CD14-positive monocyte (primary cell): ENCODE measurements at regions not wholly inside any gene's neighbourhood (a gene's known extent, or its start where the extent isn't known, plus 50 kb on each side); places are given as distances from the start of the nearest gene placed in this dataset.
A peak's percentile ranks its signal among the peaks of the same experiment; 100 is the strongest.

Source experiments
- DNase-seq, 3 donors: peaks; one replicate each; pipeline ENCODE4 v3.0.0-alpha.2; 2011 to 2022
- H2AFZ ChIP-seq: 2 replicates; pipeline ENCODE4 v1.6.0; 2012; ENCODE audit warnings: mild to moderate bottlenecking, low read depth, low read length, inconsistent platforms; ENCODE audit not compliant: insufficient read depth, poor library complexity, severe bottlenecking
- H3K27ac ChIP-seq, 2 donors: 1 replicate in 1 of 2; 2 replicates in 1 of 2; pipeline ENCODE4 v1.5.1; 2012 to 2013; ENCODE audit warnings: low read length in 2 of 2, control low read depth in 1 of 2, inconsistent platforms in 1 of 2, low read depth in 1 of 2, mild to moderate bottlenecking in 1 of 2
- H3K27me3 ChIP-seq, 2 donors: one replicate each; pipeline versions ENCODE4 v1.6.0 to v1.6.1; 2011 to 2013; ENCODE audit warnings: low read length in 2 of 2; ENCODE audit not compliant: control insufficient read depth in 2 of 2, insufficient read depth in 2 of 2
- H3K36me3 ChIP-seq, 2 donors: replicated peaks in 1 of 2; 1 replicate in 1 of 2; 2 replicates in 1 of 2; pipeline versions ENCODE4 v1.5.1 to v1.6.1; 2012 to 2013; ENCODE audit warnings: low read length in 2 of 2, control low read depth in 1 of 2, inconsistent platforms in 1 of 2, mild to moderate bottlenecking in 1 of 2; ENCODE audit not compliant: insufficient read depth in 2 of 2, control insufficient read depth in 1 of 2
- H3K4me1 ChIP-seq, 2 donors: 1 replicate in 1 of 2; 2 replicates in 1 of 2; pipeline versions ENCODE4 v1.5.1 to v1.6.1; 2012 to 2013; ENCODE audit warnings: low read length in 2 of 2, control low read depth in 1 of 2, inconsistent platforms in 1 of 2, mild to moderate bottlenecking in 1 of 2, moderate library complexity in 1 of 2; ENCODE audit not compliant: insufficient read depth in 2 of 2, control insufficient read depth in 1 of 2
- H3K4me2 ChIP-seq: replicated peaks from 2 replicates; pipeline ENCODE3; 2012; ENCODE audit warnings: low read length, moderate library complexity, mild to moderate bottlenecking; ENCODE audit not compliant: poor library complexity, severe bottlenecking; ENCODE audit errors: extremely low read depth
- H3K4me3 ChIP-seq, 3 experiments: fragments of 200-600 bp in 1 of 3; sonication (generic) in 1 of 3; replicated peaks in 1 of 3; 1 replicate in 2 of 3; 2 replicates in 1 of 3; pipeline ENCODE4 v1.5.1; 2011 to 2013; ENCODE audit warnings: low read length in 3 of 3, mild to moderate bottlenecking in 3 of 3, control low read depth in 2 of 3, low read depth in 2 of 3, inconsistent platforms in 1 of 3, moderate library complexity in 1 of 3
- H3K79me2 ChIP-seq: 2 replicates; pipeline ENCODE4 v1.6.0; 2012; ENCODE audit warnings: mild to moderate bottlenecking, control low read depth, inconsistent platforms, low read length, moderate library complexity; ENCODE audit not compliant: insufficient read depth
- H3K9ac ChIP-seq: 2 replicates; pipeline ENCODE4 v1.6.0; 2017; ENCODE audit warnings: low read length, mild to moderate bottlenecking; ENCODE audit not compliant: insufficient read depth, poor library complexity, severe bottlenecking
- H3K9me3 ChIP-seq, 2 donors: replicated peaks in 1 of 2; 1 replicate in 1 of 2; 2 replicates in 1 of 2; pipeline versions ENCODE4 v1.5.1 to v1.6.1; 2012 to 2013; ENCODE audit warnings: low read length in 2 of 2, control low read depth in 1 of 2; ENCODE audit not compliant: control insufficient read depth in 1 of 2, insufficient read depth in 1 of 2
- H4K20me1 ChIP-seq: 2 replicates; pipeline ENCODE4 v1.6.0; 2012; ENCODE audit warnings: mild to moderate bottlenecking, low read length, control low read depth, moderate library complexity; ENCODE audit not compliant: insufficient read depth
- H3K27ac Mint-ChIP-seq, 7 donors: one replicate each; pipeline ENCODE4 v1.8.0; 2020; ENCODE audit warnings: mild to moderate bottlenecking in 7 of 7, mixed read lengths in 7 of 7, moderate library complexity in 6 of 7, inconsistent platforms in 2 of 7
- H3K27me3 Mint-ChIP-seq, 3 donors: one replicate each; pipeline ENCODE4 v1.8.0; 2021 to 2022; ENCODE audit warnings: low read depth in 3 of 3, mild to moderate bottlenecking in 3 of 3, mixed read lengths in 3 of 3, moderate library complexity in 3 of 3, inconsistent platforms in 1 of 3
- H3K36me3 Mint-ChIP-seq, 2 donors: one replicate each; pipeline ENCODE4 v1.8.0; 2020; ENCODE audit warnings: mixed read lengths in 2 of 2, inconsistent platforms in 1 of 2, mild to moderate bottlenecking in 1 of 2
- H3K4me1 Mint-ChIP-seq: one replicate; pipeline ENCODE4 v1.8.0; 2020; ENCODE audit warnings: mild to moderate bottlenecking, mixed read lengths
- H3K4me3 Mint-ChIP-seq, 2 donors: one replicate each; pipeline ENCODE4 v1.8.0; 2020; ENCODE audit warnings: mild to moderate bottlenecking in 2 of 2, mixed read lengths in 2 of 2, moderate library complexity in 1 of 2
- H3K9me3 Mint-ChIP-seq, 7 donors: one replicate each; pipeline ENCODE4 v1.8.0; 2020 to 2022; ENCODE audit warnings: mixed read lengths in 7 of 7, mild to moderate bottlenecking in 6 of 7, moderate library complexity in 6 of 7, inconsistent platforms in 2 of 7
- CTCF ChIP-seq: fragments of 200-600 bp; IDR thresholded peaks from one replicate; pipeline ENCODE4 v1.8.0; 2022; ENCODE audit warnings: antibody characterized with exemption, mild to moderate bottlenecking
- WGBS: methylation state at CpG from one replicate; pipeline ENCODE4 v1.1.5; 2013; ENCODE audit warnings: missing lambda C conversion rate; ENCODE audit not compliant: insufficient coverage; 5-methylcytosine and 5-hydroxymethylcytosine counted together
- intact Hi-C, 2 donors: fragments of 100-400 bp; cut with micrococcal nuclease; formaldehyde crosslinking; loops; one replicate each; pipeline versions ENCODE4 v1.15.0 to v1.15.1; 2023

GRCh38 chr10:129223363-129223762 is 243.7 kb upstream of the MGMT start:
- H3K4me3 Mint-ChIP-seq, result no peak overlapping the region
- peaks cover 0 to 3% (median 0%) of the 10 kb centered on the region in 3 donors for H3K27me3 Mint-ChIP-seq
- no peaks in the 10 kb centered on the region for H3K4me1 ChIP-seq
- H3K4me3 ChIP-seq, result no peak overlapping the region
- no peak overlapping the region for H3K9ac ChIP-seq
- H3K27me3 ChIP-seq, result no peaks in the 10 kb centered on the region
- peak overlapping the region in 1 of 7 donors; percentile 6 for H3K27ac Mint-ChIP-seq
- H3K9me3 Mint-ChIP-seq, result peaks cover 0 to 7% (median 0%) of the 10 kb centered on the region in 7 donors
- WGBS, result 81% methylated on average over 4 of the region's 6 CpGs
- H4K20me1 ChIP-seq, result no peaks in the 10 kb centered on the region
- no peak overlapping the region for H2AFZ ChIP-seq
- H3K4me2 ChIP-seq, result no peak overlapping the region
- no peaks in the 10 kb centered on the region for H3K36me3 ChIP-seq
- H3K27ac ChIP-seq, result no peak overlapping the region
- no peaks in the 10 kb centered on the region for H3K36me3 Mint-ChIP-seq
- DNase-seq, result no peak
- intact Hi-C loops, result no loop called here
- no peak for TF ChIP-seq CTCF
- no peaks in the 10 kb centered on the region for H3K4me1 Mint-ChIP-seq
- no peaks in the 10 kb centered on the region for H3K9me3 ChIP-seq
- no peaks in the 10 kb centered on the region for H3K79me2 ChIP-seq

GRCh38 chr10:129224065-129224464 is 243.0 kb upstream of the MGMT start:
- Histone ChIP-seq H4K20me1 (no peaks in the 10 kb centered on the region), H3K79me2 (no peaks in the 10 kb centered on the region), H3K9ac (no peak overlapping the region), H3K36me3 (no peaks in the 10 kb centered on the region), H3K27me3 (no peaks in the 10 kb centered on the region), H3K4me3 (no peak overlapping the region), H3K27ac (no peak overlapping the region), H3K9me3 (no peaks in the 10 kb centered on the region), H2AFZ (no peak overlapping the region), H3K4me2 (no peak overlapping the region), H3K4me1 (no peaks in the 10 kb centered on the region)
- peaks cover 0 to 3% (median 0%) of the 10 kb centered on the region in 3 donors for H3K27me3 Mint-ChIP-seq
- TF ChIP-seq CTCF, result no peak
- no peaks in the 10 kb centered on the region for H3K36me3 Mint-ChIP-seq
- H3K4me3 Mint-ChIP-seq, result no peak overlapping the region
- intact Hi-C loops, result no loop called here
- peaks cover 0 to 5% (median 0%) of the 10 kb centered on the region in 7 donors for H3K9me3 Mint-ChIP-seq
- WGBS, result 89% methylated on average over 3 of the region's 4 CpGs
- no peak overlapping the region for H3K27ac Mint-ChIP-seq
- DNase-seq, result no peak
- no peaks in the 10 kb centered on the region for H3K4me1 Mint-ChIP-seq
